Right cardiac atrium (tissue), 5 donors: ENCODE measurements at regions not wholly inside any gene's neighbourhood (a gene's known extent, or its start where the extent isn't known, plus 50 kb on each side); places are given as distances from the start of the nearest gene placed in this dataset.
A peak's percentile ranks its signal among the peaks of the same experiment; 100 is the strongest.

Experiments
- ATAC-seq, 2 donors: fragments of 200-7000 bp; cut with Tn5 transposase; one replicate each; pipeline versions ENCODE4 v1.8.0 to v1.9.1; 2020; ENCODE audit warnings: moderate library complexity in 2 of 2, mild to moderate bottlenecking in 1 of 2
- DNase-seq, 3 donors: peaks; one replicate each; pipeline ENCODE4 v3.0.0-alpha.2; 2020
- H3K27ac ChIP-seq: one replicate; pipeline ENCODE4 v1.5.1; 2013; ENCODE audit warnings: mild to moderate bottlenecking, low read length, control low read depth, moderate library complexity
- H3K27me3 ChIP-seq: one replicate; pipeline ENCODE4 v1.6.1; 2013; ENCODE audit not compliant: control insufficient read depth, insufficient read depth
- H3K4me1 ChIP-seq: one replicate; pipeline ENCODE4 v1.6.1; 2013; ENCODE audit warnings: low read length; ENCODE audit not compliant: control insufficient read depth, insufficient read depth
- H3K4me3 ChIP-seq: one replicate; pipeline ENCODE4 v1.5.1; 2013; ENCODE audit warnings: low read length, control low read depth
- H3K9me3 ChIP-seq: one replicate; pipeline ENCODE4 v1.6.1; 2013; ENCODE audit warnings: low read length; ENCODE audit not compliant: control insufficient read depth
- WGBS: extraction: QIAGEN DNeasy Blood & Tissue Kit; methylation state at CpG from one replicate; pipeline ENCODE4 v1.1.7; 2013; 5-methylcytosine and 5-hydroxymethylcytosine counted together
- intact Hi-C, 4 donors: fragments of 100-400 bp; cut with DNase I; formaldehyde crosslinking; loops; one replicate each; pipeline versions ENCODE4 v1.11.0 to v1.14.0; 2022 to 2023
- donor health status: healthy with polysubstance abuse.
- donor health status: DM: no; HTN: yes; CAD: no.
- donor health status: DM: no; HTN: no; CAD: no.
- donor health status: DM: no; HTN: yes; CAD: no; lungs with severe emphysema.
- donor health status: DM: yes; HTN: yes; CAD: no.

DNA sequence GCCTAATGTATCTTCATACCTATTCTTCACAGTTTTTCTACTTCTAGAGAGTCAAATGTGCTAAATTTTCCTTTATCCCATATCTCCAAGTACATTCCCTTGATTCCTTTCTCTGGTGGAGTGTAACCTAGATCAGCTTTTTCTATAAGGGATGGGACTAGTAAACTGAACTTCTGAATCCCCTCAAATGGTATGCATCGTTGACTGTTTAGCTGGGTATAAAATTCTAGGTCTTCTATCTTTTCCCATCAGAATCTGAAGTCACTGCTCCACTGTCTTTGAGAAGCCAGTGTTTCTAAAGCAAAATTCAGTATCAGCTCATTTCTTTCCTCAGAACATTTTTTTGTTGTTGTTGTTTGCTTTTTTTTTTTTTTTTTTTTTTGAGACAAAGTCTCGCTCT is 1256.8 kb downstream of the BRD1 start:
- intact Hi-C loops: loop anchor here in 2 of 4 donors (10.0 kb wide), 2 partner anchors 734 to 1064 kb away; no protein-coding TSS in a partner anchor
- WGBS: 94% methylated on average over 2 of the region's 2 CpGs

DNA sequence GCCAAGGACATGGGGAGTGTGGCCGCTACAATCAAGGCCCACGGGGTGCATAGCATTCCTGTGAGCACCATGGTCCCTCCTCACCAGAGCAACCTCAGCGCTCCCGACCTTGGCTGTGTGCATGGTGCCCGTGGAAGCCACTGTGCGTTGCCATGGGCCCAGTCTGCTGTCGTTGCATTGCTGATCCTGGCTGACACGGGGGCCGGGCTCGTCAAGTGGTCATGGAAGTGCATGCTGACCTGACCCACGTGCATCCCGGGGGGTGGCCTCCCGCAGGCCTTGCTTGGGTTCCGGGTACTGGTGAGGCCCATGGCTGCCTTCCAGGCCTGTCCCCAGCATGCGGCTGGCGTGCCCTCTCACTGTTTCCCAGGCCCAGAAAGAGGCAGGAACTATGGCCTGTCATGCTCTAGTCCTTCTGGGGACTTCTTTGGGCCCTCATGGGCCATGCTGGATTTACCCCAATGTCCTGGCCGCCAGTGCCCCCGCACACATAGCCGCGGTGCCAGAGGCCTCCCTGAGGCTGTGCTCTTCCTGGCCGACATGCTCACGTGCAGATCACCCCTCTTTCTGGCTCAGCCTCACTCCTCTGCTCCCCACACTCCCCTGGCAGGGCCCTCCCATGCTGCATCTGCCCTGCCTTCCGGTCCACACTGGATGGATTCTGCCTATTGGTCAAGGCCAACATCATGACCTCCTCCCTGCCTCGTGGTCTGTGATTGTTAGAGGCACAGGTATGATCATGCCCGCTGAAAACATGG is 1258.0 kb downstream of the BRD1 start:
- ATAC-seq (no peak), DNase-seq (peak; percentile 3 to 47 (median 31))
- no peak overlapping the region for H3K27ac ChIP-seq
- no peaks in the 10 kb centered on the region for H3K27me3 ChIP-seq
- no peaks in the 10 kb centered on the region for H3K4me1 ChIP-seq
- no peaks in the 10 kb centered on the region for H3K9me3 ChIP-seq
- intact Hi-C loops: loop anchor here in 2 of 4 donors (10.0 kb wide), 2 partner anchors 735 to 1065 kb away; no protein-coding TSS in a partner anchor
- no peak overlapping the region for H3K4me3 ChIP-seq
- 95% methylated on average over 25 of the region's 25 CpGs for WGBS

More for the DNA sequence above, 1256.8 kb downstream of the BRD1 start:
- no peak for DNase-seq
- Histone ChIP-seq H3K9me3 (no peaks in the 10 kb centered on the region), H3K27ac (no peak overlapping the region), H3K4me1 (no peaks in the 10 kb centered on the region), H3K27me3 (no peaks in the 10 kb centered on the region), H3K4me3 (no peak overlapping the region)
- ATAC-seq: no peak

DNA sequence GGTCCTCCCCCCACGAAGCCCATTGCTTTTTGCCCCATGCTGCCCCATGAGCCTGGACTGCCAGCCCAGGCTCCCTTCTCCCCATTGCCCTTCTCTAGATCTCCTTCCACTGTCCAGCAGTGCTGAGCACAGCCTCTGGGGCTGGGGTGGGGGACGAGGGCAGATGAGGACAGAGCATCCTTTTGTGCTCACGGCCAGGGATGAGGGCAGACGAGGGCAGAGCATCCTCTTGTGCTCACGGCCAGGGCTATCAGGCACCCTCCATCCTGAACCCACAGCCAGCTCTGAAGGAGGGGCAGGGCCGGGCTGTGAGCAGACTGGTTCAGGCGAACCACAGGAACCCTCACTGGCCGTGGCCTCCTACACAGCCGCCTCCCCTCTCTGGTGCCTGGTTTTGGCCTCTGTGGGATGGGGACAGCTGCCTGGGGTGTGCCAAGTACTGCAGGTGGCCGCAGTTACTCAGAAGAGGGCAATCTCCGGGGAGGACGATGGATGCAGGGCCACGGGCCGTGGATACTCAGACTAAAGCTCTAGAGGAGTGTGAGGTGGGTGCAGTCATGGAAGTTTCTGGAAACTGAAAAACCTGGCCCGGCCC is 1258.8 kb downstream of the BRD1 start:
- ATAC-seq (no peak), DNase-seq (peak; percentile 5 to 32 (median 13))
- 85% methylated on average over 15 of the region's 15 CpGs for WGBS
- no peak overlapping the region for H3K4me3 ChIP-seq
- H3K9me3 ChIP-seq: no peaks in the 10 kb centered on the region
- intact Hi-C loops: no loop called here
- no peaks in the 10 kb centered on the region for H3K27me3 ChIP-seq
- H3K27ac ChIP-seq: no peak overlapping the region
- no peaks in the 10 kb centered on the region for H3K4me1 ChIP-seq

DNA sequence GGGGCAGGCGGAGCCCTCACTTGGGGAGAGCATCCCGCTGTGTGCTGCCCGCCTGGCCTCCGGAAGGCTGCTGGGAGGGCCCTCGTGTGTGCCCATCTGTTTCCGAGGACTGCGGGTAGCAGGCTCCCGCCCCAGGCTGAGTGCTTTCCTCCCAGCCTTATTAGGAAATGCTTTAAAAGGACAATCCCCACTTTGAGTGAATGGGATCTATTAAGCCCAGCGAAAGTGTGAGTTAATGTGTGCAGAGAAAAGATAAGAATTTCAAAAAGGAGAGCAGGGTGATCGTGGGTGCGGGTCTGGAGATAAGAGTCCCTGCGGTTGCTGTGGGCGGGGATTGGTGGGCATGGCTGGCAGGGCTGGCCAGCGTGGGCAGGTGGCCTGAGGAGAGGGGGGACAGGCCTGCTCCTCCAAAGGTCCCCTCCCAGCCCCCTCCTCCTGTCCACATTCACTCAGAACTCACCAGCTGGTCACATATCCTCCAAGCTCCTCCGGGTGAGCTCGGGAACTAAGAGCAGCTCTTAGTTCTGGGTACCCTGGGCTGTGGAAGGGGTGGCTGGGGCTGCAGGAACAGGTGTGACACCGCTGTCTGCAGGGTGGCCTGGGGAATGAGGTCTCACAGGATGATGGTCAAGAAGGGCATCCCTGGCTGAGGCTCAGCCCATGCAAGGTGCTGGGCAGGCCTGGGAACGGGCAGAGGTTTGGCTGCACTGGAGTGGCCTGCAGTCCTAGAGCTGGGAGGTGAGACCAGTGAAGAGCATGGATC is 1260.3 kb downstream of the BRD1 start:
- Histone ChIP-seq H3K4me3 (no peak overlapping the region), H3K9me3 (no peaks in the 10 kb centered on the region), H3K27ac (no peak overlapping the region), H3K27me3 (no peaks in the 10 kb centered on the region), H3K4me1 (no peaks in the 10 kb centered on the region)
- peak; percentile 2 to 30 (median 29) for DNase-seq
- no peak for ATAC-seq
- intact Hi-C loops: no loop called here
- WGBS: 47% methylated on average over 18 of the region's 18 CpGs

DNA sequence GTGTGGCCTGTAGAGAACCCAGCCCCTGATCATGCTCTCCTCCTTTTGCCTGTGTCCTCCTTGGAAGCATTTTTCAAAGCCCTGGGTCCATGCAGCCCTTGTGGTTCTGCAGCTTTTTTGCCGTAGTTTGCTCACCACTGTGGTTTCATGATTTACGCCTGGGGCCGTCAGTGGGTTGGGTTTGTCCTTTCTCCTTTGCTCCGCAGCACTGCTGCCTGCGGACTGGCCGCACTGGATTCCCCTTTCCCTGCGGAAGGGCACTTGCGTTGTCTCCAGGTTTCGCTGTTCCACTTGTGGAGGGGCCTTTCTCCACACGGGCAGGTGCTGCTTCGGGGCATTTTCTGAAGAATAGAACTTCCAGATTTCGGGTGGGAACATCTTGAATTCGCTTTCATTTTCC is 1260.9 kb downstream of the BRD1 start:
- 75% methylated on average over 13 of the region's 13 CpGs for WGBS
- no peaks in the 10 kb centered on the region for H3K27me3 ChIP-seq
- intact Hi-C loops: no loop called here

DNA sequence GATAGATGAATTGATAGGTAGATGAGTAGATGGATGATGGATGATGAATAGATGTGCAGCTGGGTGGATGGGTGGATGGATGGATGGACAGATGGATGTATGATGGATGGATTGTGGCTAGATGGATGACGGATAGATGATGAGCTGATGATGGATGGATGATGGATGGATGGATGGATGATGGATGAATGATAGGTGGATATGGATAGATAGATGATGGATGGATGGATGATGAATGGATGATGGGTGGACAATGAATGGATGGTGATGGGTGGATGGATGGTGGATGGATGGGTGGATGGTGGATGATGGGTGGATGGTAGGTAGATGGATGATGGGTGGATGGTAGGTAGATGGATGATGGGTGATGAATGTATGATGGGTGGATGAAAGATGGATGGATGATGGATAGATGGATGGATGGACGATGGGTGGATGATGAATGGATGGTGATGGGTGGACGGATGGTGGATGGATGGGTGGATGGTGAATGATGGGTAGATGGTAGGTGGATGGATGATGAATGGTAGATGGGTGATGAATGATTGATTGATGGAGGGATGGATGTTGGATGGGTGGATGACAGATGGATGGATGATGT is 1261.7 kb downstream of the BRD1 start:
- Histone ChIP-seq H3K9me3 (no peaks in the 10 kb centered on the region), H3K27me3 (no peaks in the 10 kb centered on the region), H3K27ac (no peak overlapping the region), H3K4me1 (no peaks in the 10 kb centered on the region), H3K4me3 (no peak overlapping the region)
- DNase-seq: no peak
- 94% methylated on average over 3 of the region's 3 CpGs for WGBS
- intact Hi-C loops: no loop called here
- no peak for ATAC-seq

More for the DNA sequence above, 1260.9 kb downstream of the BRD1 start:
- ATAC-seq (no peak), DNase-seq (peak in 1 of 3 donors; percentile 17)
- Histone ChIP-seq H3K4me1 (no peaks in the 10 kb centered on the region), H3K27ac (no peak overlapping the region), H3K4me3 (no peak overlapping the region), H3K9me3 (no peaks in the 10 kb centered on the region)

DNA sequence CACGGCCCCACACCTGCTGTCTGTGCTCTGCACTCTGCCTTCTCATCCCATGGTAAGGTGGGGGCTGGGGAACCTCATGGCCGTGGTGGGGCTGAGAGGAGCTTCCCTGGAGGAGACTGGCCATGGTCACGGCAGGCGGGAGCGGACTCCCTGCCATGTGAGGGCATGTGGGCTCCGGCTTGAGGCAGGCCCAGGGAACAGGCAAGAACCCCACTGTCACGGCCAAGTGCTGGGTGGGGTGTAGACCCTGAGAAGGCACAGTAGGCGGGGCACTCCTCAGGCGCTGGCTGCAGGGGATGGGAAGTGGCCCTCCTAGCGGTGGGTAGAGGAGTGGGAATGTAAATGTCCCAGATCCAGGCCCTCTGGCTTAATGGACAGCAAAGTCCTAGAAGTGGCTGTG is 1262.7 kb downstream of the BRD1 start:
- Histone ChIP-seq H3K4me3 (no peak overlapping the region), H3K4me1 (no peaks in the 10 kb centered on the region), H3K27me3 (no peaks in the 10 kb centered on the region), H3K27ac (no peak overlapping the region), H3K9me3 (no peaks in the 10 kb centered on the region)
- WGBS: 85% methylated on average over 10 of the region's 10 CpGs
- ATAC-seq (no peak), DNase-seq (peak in 2 of 3 donors; percentile 6 to 25)
- intact Hi-C loops: no loop called here

DNA sequence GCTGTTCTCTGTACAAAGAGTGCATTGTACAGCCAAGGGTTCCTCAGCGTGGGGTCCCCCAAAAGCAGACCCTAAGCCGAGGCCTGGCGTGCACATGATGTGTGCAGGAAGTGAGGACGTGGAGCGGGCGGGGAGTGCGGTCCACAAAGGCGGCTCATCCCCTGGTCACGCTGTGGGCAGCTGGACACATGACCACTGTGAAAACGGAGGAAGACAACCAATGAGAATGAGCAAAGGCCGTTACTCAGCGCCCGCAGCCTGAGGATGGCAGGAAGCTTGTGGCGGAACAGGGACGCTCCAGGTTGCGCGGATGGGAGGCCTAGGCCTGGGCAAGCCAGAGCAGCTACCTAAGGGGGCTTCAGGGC is 1263.7 kb downstream of the BRD1 start:
- Histone ChIP-seq H3K27ac (no peak overlapping the region), H3K27me3 (no peaks in the 10 kb centered on the region), H3K4me3 (no peak overlapping the region), H3K9me3 (no peaks in the 10 kb centered on the region), H3K4me1 (no peaks in the 10 kb centered on the region)
- ATAC-seq: no peak
- intact Hi-C loops: no loop called here
- DNase-seq: peak in 1 of 3 donors; percentile 33
- WGBS: 91% methylated on average over 17 of the region's 17 CpGs

DNA sequence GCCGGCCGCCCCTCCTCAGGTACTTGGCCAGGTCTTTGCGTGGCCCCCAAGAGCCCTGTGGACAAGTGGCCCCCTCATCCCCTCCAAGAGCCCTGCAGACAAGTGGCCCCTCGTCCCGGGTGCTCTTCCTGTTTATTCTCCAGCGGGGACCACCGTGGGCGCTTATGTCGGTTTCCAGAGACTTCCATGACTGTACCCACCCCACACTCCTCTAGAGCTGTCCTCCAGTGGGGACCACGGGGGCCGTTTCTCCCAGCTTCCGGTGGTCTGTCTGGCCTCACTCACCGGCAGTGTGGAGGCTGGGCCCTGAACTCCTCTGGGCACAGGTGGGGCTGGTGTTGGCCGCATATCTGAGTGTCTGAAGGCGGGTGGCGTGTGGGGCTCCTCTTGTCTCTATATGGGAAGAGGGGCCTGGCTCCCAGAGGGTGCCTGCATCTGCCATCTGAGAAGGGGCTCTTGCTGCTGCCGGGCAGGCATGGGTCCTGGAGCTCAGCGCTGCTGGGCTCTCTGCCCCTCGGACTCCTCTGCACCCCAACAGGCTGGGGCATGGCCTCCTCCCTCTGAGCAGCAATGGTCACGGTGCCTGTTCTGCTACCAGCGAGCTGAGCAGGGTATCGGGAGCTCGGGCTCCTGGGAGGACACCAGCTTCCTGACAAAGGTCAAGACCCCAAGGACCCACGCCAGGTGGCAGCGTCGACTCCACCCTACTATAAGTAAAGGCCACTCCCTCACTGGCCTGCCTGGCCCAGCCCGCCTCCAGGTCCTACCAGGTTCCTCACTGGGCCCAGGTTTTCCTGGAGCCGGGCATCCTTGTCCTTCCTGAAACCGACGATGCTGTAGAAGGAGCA is 1264.3 kb downstream of the BRD1 start:
- Histone ChIP-seq H3K9me3 (no peaks in the 10 kb centered on the region), H3K4me1 (no peaks in the 10 kb centered on the region), H3K27me3 (no peaks in the 10 kb centered on the region), H3K4me3 (no peak overlapping the region), H3K27ac (no peak overlapping the region)
- DNase-seq: peak; percentile 9 to 48 (median 17)
- intact Hi-C loops: no loop called here
- no peak for ATAC-seq
- WGBS: 84% methylated on average over 30 of the region's 30 CpGs

DNA sequence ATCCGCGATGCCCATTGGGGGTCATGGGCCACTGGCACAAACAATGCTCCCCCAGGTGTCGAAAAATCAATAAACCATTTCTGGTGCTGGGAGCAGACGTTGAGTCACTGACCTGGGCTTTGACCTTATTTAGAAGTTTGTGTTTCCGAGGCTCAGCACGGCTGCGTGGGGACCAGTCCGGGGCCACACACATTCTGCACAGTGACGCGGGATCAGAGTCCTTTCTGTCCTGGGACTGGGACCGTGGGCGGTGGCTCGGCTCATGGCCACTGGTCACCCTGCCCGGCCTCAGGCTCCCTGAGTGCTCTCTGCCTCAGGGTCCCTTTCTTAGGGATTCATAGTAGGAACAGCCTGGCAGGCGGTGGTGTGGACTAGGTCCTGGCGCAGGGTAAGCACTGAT is 1266.0 kb downstream of the BRD1 start:
- Histone ChIP-seq H3K9me3 (no peaks in the 10 kb centered on the region), H3K27me3 (no peaks in the 10 kb centered on the region), H3K27ac (no peak overlapping the region), H3K4me3 (no peak overlapping the region), H3K4me1 (no peaks in the 10 kb centered on the region)
- intact Hi-C loops: no loop called here
- DNase-seq (peak in 1 of 3 donors; percentile 1), ATAC-seq (no peak)
- 84% methylated on average over 16 of the region's 16 CpGs for WGBS
